Liver (tissue), 8 donors: ENCODE measurements at regions not wholly inside any gene's neighbourhood (a gene's known extent, or its start where the extent isn't known, plus 50 kb on each side); places are given as distances from the start of the nearest gene placed in this dataset.

ENCODE experiments used
- DNase-seq: peaks from one replicate; pipeline ENCODE4 v3.0.0-alpha.2; 2017; ENCODE audit warnings: low spot score
- H3K27ac ChIP-seq, 2 donors: one replicate each; pipeline ENCODE4 v1.7.0; 2013; ENCODE audit warnings: inconsistent platforms in 2 of 2, low read length in 2 of 2, control low read depth in 1 of 2, low read depth in 1 of 2, mild to moderate bottlenecking in 1 of 2
- H3K27me3 ChIP-seq, 4 donors: one replicate each; pipeline versions ENCODE4 v1.6.1 to v1.7.0; 2013; ENCODE audit warnings: low read length in 3 of 4, inconsistent platforms in 1 of 4, mild to moderate bottlenecking in 1 of 4, moderate library complexity in 1 of 4; ENCODE audit not compliant: control insufficient read depth in 4 of 4, insufficient read depth in 4 of 4
- H3K36me3 ChIP-seq, 4 donors: one replicate each; pipeline versions ENCODE4 v1.6.1 to v1.7.0; 2013; ENCODE audit warnings: low read length in 3 of 4, mild to moderate bottlenecking in 3 of 4, low read depth in 1 of 4, moderate library complexity in 1 of 4; ENCODE audit not compliant: control insufficient read depth in 4 of 4, insufficient read depth in 3 of 4
- H3K4me1 ChIP-seq, 4 donors: one replicate each; pipeline versions ENCODE4 v1.6.1 to v1.7.0; 2013; ENCODE audit warnings: low read length in 3 of 4, mild to moderate bottlenecking in 3 of 4, moderate library complexity in 1 of 4; ENCODE audit not compliant: control insufficient read depth in 4 of 4, insufficient read depth in 4 of 4
- H3K4me3 ChIP-seq, 3 donors: one replicate each; pipeline versions ENCODE4 v1.6.1 to v1.7.0; 2013; ENCODE audit warnings: low read length in 3 of 3, control low read depth in 1 of 3, low read depth in 1 of 3, mild to moderate bottlenecking in 1 of 3
- H3K9ac ChIP-seq, 2 donors: one replicate each; pipeline ENCODE4 v1.7.0; 2013; ENCODE audit warnings: low read length in 2 of 2, mild to moderate bottlenecking in 2 of 2, moderate library complexity in 2 of 2, control low read depth in 1 of 2, low read depth in 1 of 2
- H3K9me3 ChIP-seq, 4 donors: one replicate each; pipeline versions ENCODE4 v1.6.1 to v1.7.0; 2013; ENCODE audit warnings: low read length in 3 of 4; ENCODE audit not compliant: control insufficient read depth in 4 of 4
- FOXA1 ChIP-seq: IDR thresholded peaks from 2 replicates; pipeline ENCODE4 v1.6.1; 2016; ENCODE audit warnings: antibody characterized with exemption
- FOXA2 ChIP-seq: IDR thresholded peaks from 2 replicates; pipeline ENCODE4 v1.6.1; 2016; ENCODE audit warnings: antibody characterized with exemption
- GABPA ChIP-seq, 2 donors: IDR thresholded peaks in 1 of 2; conservative IDR thresholded peaks in 1 of 2; 2 replicates each; pipeline ENCODE4 v1.6.1; 2016; ENCODE audit warnings: antibody characterized with exemption in 2 of 2, mild to moderate bottlenecking in 1 of 2, moderate library complexity in 1 of 2
- HNF4A ChIP-seq, 2 donors: conservative IDR thresholded peaks; 2 replicates each; pipeline ENCODE4 v1.6.1; 2016; ENCODE audit warnings: antibody characterized with exemption in 2 of 2, mild to moderate bottlenecking in 2 of 2
- HNF4G ChIP-seq: IDR thresholded peaks from 2 replicates; pipeline ENCODE4 v1.6.1; 2016; ENCODE audit warnings: antibody characterized with exemption
- JUND ChIP-seq, 2 donors: IDR thresholded peaks; 2 replicates each; pipeline ENCODE4 v1.6.1; 2016; ENCODE audit warnings: antibody characterized with exemption in 2 of 2
- NR2F2 ChIP-seq: IDR thresholded peaks from 2 replicates; pipeline ENCODE4 v1.6.1; 2016; ENCODE audit warnings: antibody characterized with exemption
- SP1 ChIP-seq: IDR thresholded peaks from 2 replicates; pipeline ENCODE4 v1.6.1; 2018; ENCODE audit warnings: antibody characterized with exemption, mild to moderate bottlenecking
- TAF1 ChIP-seq: conservative IDR thresholded peaks from 2 replicates; pipeline ENCODE4 v1.6.1; 2016; ENCODE audit warnings: antibody characterized with exemption, mild to moderate bottlenecking
- YY1 ChIP-seq: IDR thresholded peaks from 2 replicates; pipeline ENCODE4 v1.6.1; 2016; ENCODE audit warnings: antibody characterized with exemption, mild to moderate bottlenecking
- ZBTB33 ChIP-seq: IDR thresholded peaks from 2 replicates; pipeline ENCODE4 v1.6.1; 2016; ENCODE audit warnings: antibody characterized with exemption
- WGBS: extraction: QIAGEN DNeasy Blood & Tissue Kit; methylation state at CpG from one replicate; pipeline ENCODE4 v1.1.7; 2013; 5-methylcytosine and 5-hydroxymethylcytosine counted together
- TF ChIP-seq, protein P1 (sequence below): IDR thresholded peaks from 2 replicates; pipeline ENCODE4 v1.6.1; 2016; ENCODE audit warnings: antibody characterized with exemption
- TF ChIP-seq, protein P2 (sequence below): IDR thresholded peaks from 2 replicates; pipeline ENCODE4 v1.6.1; 2016; ENCODE audit warnings: antibody characterized with exemption
- TF ChIP-seq, protein P3 (sequence below): IDR thresholded peaks from 2 replicates; pipeline ENCODE4 v1.6.1; 2016; ENCODE audit warnings: antibody characterized with exemption, mild to moderate bottlenecking
- TF ChIP-seq, protein P4 (sequence below): fragments of 150-350 bp; IDR thresholded peaks from 2 replicates; pipeline ENCODE4 v1.5.1; 2017; ENCODE audit warnings: improper control_type of control experiment, low read depth, low read length; ENCODE audit not compliant: missing input control
- donor health status: healthy.
- donor health status: healthy.
- donor health status: healthy.
- donor health status: healthy.
- donor health status: healthy.

- DNase-seq: no peak
- Histone ChIP-seq H3K9me3 (peaks cover 0 to 4% (median 0%) of the 10 kb centered on the region in 4 donors), H3K4me1 (no peaks in the 10 kb centered on the region), H3K9ac (no peak overlapping the region), H3K36me3 (no peaks in the 10 kb centered on the region), H3K27ac (no peak overlapping the region), H3K27me3 (peaks cover 0 to 9% (median 0%) of the 10 kb centered on the region in 4 donors), H3K4me3 (no peak overlapping the region)
- WGBS: 65% methylated on average over 7 of the region's 7 CpGs
- TF ChIP-seq JUND (IDR thresholded peaks at IDR 0.05): no peak
- TF ChIP-seq FOXA1: no peak
- TF ChIP-seq YY1: no peak
- TF ChIP-seq, protein P1, sequence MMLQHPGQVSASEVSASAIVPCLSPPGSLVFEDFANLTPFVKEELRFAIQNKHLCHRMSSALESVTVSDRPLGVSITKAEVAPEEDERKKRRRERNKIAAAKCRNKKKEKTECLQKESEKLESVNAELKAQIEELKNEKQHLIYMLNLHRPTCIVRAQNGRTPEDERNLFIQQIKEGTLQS: no peak
- TF ChIP-seq TAF1: no peak
- no peak for TF ChIP-seq SP1
Observed at GRCh38 chr4:187929024-187929423, 66.5 kb upstream of the ZFP42 start.

GRCh38 chr4:187934766-187935165, 60.8 kb upstream of the ZFP42 start:
- no peak for DNase-seq
- TF ChIP-seq NR2F2 (no peak), FOXA1 (no peak), FOXA2 (no peak), YY1 (no peak), JUND (IDR thresholded peaks at IDR 0.05) (no peak), GABPA (IDR thresholded peaks at IDR 0.05 in 1 of 2, conservative IDR thresholded peaks at IDR 0.05 in 1 of 2) (no peak), HNF4G (no peak), ZBTB33 (no peak), HNF4A (conservative IDR thresholded peaks at IDR 0.05) (no peak), TAF1 (no peak)
- TF ChIP-seq, protein P2, sequence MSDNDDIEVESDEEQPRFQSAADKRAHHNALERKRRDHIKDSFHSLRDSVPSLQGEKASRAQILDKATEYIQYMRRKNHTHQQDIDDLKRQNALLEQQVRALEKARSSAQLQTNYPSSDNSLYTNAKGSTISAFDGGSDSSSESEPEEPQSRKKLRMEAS: no peak
- TF ChIP-seq, protein P3, sequence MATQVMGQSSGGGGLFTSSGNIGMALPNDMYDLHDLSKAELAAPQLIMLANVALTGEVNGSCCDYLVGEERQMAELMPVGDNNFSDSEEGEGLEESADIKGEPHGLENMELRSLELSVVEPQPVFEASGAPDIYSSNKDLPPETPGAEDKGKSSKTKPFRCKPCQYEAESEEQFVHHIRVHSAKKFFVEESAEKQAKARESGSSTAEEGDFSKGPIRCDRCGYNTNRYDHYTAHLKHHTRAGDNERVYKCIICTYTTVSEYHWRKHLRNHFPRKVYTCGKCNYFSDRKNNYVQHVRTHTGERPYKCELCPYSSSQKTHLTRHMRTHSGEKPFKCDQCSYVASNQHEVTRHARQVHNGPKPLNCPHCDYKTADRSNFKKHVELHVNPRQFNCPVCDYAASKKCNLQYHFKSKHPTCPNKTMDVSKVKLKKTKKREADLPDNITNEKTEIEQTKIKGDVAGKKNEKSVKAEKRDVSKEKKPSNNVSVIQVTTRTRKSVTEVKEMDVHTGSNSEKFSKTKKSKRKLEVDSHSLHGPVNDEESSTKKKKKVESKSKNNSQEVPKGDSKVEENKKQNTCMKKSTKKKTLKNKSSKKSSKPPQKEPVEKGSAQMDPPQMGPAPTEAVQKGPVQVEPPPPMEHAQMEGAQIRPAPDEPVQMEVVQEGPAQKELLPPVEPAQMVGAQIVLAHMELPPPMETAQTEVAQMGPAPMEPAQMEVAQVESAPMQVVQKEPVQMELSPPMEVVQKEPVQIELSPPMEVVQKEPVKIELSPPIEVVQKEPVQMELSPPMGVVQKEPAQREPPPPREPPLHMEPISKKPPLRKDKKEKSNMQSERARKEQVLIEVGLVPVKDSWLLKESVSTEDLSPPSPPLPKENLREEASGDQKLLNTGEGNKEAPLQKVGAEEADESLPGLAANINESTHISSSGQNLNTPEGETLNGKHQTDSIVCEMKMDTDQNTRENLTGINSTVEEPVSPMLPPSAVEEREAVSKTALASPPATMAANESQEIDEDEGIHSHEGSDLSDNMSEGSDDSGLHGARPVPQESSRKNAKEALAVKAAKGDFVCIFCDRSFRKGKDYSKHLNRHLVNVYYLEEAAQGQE: no peak
- TF ChIP-seq, protein P4, sequence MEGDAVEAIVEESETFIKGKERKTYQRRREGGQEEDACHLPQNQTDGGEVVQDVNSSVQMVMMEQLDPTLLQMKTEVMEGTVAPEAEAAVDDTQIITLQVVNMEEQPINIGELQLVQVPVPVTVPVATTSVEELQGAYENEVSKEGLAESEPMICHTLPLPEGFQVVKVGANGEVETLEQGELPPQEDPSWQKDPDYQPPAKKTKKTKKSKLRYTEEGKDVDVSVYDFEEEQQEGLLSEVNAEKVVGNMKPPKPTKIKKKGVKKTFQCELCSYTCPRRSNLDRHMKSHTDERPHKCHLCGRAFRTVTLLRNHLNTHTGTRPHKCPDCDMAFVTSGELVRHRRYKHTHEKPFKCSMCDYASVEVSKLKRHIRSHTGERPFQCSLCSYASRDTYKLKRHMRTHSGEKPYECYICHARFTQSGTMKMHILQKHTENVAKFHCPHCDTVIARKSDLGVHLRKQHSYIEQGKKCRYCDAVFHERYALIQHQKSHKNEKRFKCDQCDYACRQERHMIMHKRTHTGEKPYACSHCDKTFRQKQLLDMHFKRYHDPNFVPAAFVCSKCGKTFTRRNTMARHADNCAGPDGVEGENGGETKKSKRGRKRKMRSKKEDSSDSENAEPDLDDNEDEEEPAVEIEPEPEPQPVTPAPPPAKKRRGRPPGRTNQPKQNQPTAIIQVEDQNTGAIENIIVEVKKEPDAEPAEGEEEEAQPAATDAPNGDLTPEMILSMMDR: no peak
- 50% methylated on average over 3 of the region's 3 CpGs for WGBS
- Histone ChIP-seq H3K4me1 (no peaks in the 10 kb centered on the region), H3K9me3 (peaks cover 0 to 2% (median 0%) of the 10 kb centered on the region in 4 donors), H3K27me3 (peaks cover 0 to 3% (median 0%) of the 10 kb centered on the region in 4 donors), H3K9ac (no peak overlapping the region), H3K36me3 (no peaks in the 10 kb centered on the region), H3K27ac (no peak overlapping the region), H3K4me3 (no peak overlapping the region)
